ENCODE measurements at regions not wholly inside any gene's neighbourhood (a gene's known extent, or its start where the extent isn't known, plus 50 kb on each side); places are given as distances from the start of the nearest gene placed in this dataset.

DNA sequence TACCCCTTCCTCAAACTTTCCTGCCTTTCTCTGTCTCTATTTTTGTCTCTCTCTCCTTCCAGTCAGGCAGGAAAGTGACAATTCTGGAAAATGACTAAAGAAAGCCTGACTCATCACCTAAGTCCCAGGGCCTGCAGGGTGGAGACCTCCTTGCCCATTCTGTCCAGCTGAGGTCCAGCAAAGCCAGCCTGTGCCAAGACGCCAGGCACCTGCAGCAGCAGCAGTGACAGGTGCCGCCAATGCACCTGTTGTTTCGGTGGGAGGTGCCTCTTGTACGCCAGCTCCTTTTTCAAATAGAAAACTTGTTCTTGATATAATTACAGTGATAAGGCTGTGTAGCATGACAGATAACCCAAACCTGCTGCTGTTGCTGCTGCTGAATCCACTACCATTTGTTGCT lies 501.3 kb downstream of the NTRK3 start:
- TF ChIP-seq, protein P1, sequence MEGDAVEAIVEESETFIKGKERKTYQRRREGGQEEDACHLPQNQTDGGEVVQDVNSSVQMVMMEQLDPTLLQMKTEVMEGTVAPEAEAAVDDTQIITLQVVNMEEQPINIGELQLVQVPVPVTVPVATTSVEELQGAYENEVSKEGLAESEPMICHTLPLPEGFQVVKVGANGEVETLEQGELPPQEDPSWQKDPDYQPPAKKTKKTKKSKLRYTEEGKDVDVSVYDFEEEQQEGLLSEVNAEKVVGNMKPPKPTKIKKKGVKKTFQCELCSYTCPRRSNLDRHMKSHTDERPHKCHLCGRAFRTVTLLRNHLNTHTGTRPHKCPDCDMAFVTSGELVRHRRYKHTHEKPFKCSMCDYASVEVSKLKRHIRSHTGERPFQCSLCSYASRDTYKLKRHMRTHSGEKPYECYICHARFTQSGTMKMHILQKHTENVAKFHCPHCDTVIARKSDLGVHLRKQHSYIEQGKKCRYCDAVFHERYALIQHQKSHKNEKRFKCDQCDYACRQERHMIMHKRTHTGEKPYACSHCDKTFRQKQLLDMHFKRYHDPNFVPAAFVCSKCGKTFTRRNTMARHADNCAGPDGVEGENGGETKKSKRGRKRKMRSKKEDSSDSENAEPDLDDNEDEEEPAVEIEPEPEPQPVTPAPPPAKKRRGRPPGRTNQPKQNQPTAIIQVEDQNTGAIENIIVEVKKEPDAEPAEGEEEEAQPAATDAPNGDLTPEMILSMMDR (IDR thresholded peaks at IDR 0.05; ENCODE audit: insufficient read depth, low read length), result no peak
- DNase-seq (ENCODE audit: low read depth), result no peak
- no peak overlapping the region for H3K4me3 ChIP-seq (ENCODE audit: low read depth, low read length)

DNA sequence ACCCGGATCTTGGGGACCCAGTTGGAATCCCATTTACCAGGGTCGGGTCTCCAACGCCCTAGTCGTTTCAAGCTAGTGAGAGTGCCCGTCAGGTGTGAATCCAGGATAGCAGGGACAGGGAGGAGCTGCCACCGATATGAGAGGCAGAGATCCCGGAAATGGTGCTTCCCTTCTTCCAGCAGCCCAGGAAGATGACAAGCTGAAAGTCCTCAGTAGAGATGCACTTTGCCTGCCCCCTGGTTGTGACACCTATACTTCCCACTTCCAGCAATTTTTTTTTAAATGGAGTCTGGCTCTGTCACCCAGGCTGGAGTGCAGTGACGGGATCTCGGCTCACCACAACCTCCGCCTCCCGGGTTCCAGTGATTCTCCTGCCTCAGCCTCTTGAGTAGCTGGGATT lies 503.0 kb downstream of the NTRK3 start:
- no peak overlapping the region for H3K4me3 ChIP-seq (ENCODE audit: low read depth, low read length)
- no peak for DNase-seq (ENCODE audit: low read depth)
- TF ChIP-seq, protein P1 (IDR thresholded peaks at IDR 0.05; ENCODE audit: insufficient read depth, low read length), result no peak

DNA sequence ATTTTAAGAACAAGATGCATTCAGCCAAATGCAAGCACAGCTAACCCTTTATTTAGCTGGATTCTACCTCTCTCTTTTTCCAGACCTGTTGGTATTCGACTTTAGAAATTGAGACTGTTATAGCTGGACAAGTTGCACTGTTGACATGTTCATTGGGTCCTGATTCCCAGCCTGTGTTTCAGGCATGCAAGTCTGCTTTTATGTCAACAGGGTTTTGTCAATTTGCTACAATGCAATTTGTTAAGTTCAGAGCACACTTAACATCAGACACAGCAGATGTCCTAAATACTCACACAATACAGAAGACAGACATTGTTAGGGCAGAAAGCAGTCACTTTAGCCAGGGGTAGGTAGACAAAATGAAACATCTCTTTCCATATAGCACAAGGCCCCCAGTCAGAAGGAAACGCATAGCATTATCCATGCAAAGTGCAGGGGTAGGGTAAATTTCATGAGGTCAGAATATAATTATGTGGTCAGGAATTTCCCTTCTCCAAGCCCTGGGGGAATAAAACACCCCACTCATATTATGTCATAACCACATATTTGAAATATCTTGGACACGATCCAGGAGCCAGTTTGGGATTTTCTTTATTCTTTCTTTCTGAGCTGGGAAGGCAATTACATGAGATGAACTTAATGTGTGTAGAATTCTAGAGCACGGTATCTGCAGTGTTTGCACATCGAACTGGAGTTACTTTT lies 504.1 kb downstream of the NTRK3 start:
- TF ChIP-seq, protein P1 (IDR thresholded peaks at IDR 0.05; ENCODE audit: insufficient read depth, low read length), result no peak
- DNase-seq (ENCODE audit: low read depth), result peak; percentile 96

DNA sequence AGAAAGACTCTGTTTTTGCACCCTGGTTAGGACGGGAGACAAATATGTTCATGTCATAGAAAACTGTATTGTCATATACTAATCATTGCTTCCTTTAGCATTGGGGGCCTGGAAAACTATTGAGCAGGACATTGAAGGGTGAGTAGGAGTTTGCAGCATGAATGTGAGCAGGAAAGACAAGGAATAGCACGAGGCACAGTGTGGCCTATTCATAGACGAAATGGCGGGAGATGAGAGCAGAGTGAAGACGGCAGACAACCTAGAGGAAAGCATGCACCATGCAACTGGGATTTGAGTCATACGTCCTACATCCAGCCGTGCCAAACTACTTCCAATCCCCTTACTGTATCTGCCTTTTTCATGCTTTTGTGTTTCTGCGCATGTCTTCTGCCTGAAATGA lies 508.1 kb downstream of the NTRK3 start:
- TF ChIP-seq, protein P1 (IDR thresholded peaks at IDR 0.05; ENCODE audit: insufficient read depth, low read length), result no peak
- DNase-seq (ENCODE audit: low read depth), result no peak

More for the DNA sequence above, 504.1 kb downstream of the NTRK3 start:
- no peak overlapping the region for H3K4me3 ChIP-seq (ENCODE audit: low read depth, low read length)

DNA sequence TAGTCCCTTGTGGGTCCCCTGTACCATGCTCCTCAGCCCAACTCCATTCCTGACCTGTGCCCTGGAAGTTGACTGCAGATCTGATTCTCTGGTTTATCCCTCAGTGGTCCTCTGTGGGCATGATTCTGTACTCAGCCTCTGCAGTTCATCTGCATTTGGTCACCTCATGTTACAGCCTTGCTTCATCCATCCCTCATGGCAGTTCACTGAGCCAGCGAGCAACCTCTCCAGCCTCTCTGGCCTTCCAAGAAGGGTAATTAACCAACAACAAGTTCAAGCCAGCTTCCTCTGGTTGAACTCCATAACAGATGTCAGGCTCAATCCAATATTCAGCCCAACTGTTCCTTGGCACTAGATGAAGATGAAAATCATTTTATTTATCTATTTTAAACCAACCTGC lies 509.5 kb downstream of the NTRK3 start:
- TF ChIP-seq, protein P1 (IDR thresholded peaks at IDR 0.05; ENCODE audit: insufficient read depth, low read length), result no peak
- no peak overlapping the region for H3K4me3 ChIP-seq (ENCODE audit: low read depth, low read length)
- no peak for DNase-seq (ENCODE audit: low read depth)

More for the DNA sequence above, 508.1 kb downstream of the NTRK3 start:
- no peak overlapping the region for H3K4me3 ChIP-seq (ENCODE audit: low read depth, low read length)

DNA sequence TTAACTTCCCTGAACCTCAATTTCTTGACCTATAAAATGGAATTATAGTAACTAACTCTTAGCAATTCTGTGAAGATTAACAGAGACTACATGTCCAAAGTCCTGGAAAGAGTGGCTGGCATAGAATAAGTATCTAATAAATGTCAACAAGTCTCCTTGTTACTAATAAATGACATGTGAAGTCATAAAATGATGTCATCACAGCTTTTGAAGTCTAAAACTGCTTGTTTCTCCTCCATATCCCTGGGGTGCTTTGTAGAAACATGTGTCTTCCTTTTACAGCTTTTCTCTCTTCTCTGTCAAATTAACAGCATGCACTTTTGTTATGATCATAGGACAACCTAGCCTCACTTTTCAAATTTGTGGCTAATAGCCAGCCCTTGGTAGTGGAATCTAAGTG lies 510.2 kb downstream of the NTRK3 start:
- DNase-seq (ENCODE audit: low read depth), result no peak
- H3K4me3 ChIP-seq (ENCODE audit: low read depth, low read length), result no peak overlapping the region
- TF ChIP-seq, protein P1 (IDR thresholded peaks at IDR 0.05; ENCODE audit: insufficient read depth, low read length), result no peak

DNA sequence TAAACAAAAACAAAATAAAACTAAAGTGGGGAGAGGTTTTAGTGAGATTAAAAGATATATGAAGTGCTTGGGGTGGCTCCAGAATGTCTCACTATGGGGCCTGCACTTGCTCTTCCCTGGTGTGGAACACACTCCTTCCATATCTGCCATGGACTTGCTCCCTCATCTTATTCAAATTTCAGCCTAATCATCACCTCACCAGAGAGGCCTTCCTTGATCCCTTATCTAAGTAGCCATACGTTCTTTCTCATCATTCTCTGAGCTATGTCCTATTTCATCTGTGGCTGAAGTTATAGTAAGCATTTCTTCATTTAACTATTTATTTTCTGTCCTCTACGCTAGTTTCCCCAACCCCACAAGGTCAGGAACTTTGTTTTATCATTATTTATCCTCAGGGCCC lies 511.7 kb downstream of the NTRK3 start:
- TF ChIP-seq, protein P1 (IDR thresholded peaks at IDR 0.05; ENCODE audit: insufficient read depth, low read length), result no peak
- no peak for DNase-seq (ENCODE audit: low read depth)
- H3K4me3 ChIP-seq (ENCODE audit: low read depth, low read length), result no peak overlapping the region

Data from fibroblast of the aortic adventitia (primary cell).